ENCODE measurements at regions not wholly inside any gene's neighbourhood (a gene's known extent, or its start where the extent isn't known, plus 50 kb on each side); places are given as distances from the start of the nearest gene placed in this dataset.

- TF ChIP-seq EZH2 (IDR thresholded peaks at IDR 0.05; ENCODE audit: insufficient read depth, low read length) = no peak
- TF ChIP-seq, protein P1, sequence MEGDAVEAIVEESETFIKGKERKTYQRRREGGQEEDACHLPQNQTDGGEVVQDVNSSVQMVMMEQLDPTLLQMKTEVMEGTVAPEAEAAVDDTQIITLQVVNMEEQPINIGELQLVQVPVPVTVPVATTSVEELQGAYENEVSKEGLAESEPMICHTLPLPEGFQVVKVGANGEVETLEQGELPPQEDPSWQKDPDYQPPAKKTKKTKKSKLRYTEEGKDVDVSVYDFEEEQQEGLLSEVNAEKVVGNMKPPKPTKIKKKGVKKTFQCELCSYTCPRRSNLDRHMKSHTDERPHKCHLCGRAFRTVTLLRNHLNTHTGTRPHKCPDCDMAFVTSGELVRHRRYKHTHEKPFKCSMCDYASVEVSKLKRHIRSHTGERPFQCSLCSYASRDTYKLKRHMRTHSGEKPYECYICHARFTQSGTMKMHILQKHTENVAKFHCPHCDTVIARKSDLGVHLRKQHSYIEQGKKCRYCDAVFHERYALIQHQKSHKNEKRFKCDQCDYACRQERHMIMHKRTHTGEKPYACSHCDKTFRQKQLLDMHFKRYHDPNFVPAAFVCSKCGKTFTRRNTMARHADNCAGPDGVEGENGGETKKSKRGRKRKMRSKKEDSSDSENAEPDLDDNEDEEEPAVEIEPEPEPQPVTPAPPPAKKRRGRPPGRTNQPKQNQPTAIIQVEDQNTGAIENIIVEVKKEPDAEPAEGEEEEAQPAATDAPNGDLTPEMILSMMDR (IDR thresholded peaks at IDR 0.05; ENCODE audit: insufficient read depth, low read depth, low read length) = no peak
Observed at GRCh38 chr4:79833857-79834256, 239.2 kb downstream of the ANTXR2 start.

Measured in astrocyte (in vitro differentiated cells and primary cell).